B cell (primary cell): ENCODE measurements at regions not wholly inside any gene's neighbourhood (a gene's known extent, or its start where the extent isn't known, plus 50 kb on each side); places are given as distances from the start of the nearest gene placed in this dataset.

Source experiments
- ATAC-seq: fragments of 200-7000 bp; cut with Tn5 transposase; one replicate; pipeline ENCODE4 v1.10.0; 2021; ENCODE audit warnings: low read depth, mild to moderate bottlenecking, moderate number of reproducible peaks, moderate library complexity
- CTCF ChIA-PET: fragments of 350-600 bp; sonication (Branson Sonifier 250); formaldehyde crosslinking; loops from one replicate; lab custom pipeline; 2021; ENCODE audit warnings: antibody characterized with exemption, inconsistent platforms; lab: Charles Lee
- POLR2A ChIA-PET: fragments of 350-600 bp; sonication (Branson Sonifier 250); formaldehyde crosslinking; loops from one replicate; lab custom pipeline; 2021; ENCODE audit warnings: antibody characterized with exemption; lab: Charles Lee
- DNase-seq: peaks from one replicate; pipeline ENCODE4 v3.0.0; 2013
- H2AFZ ChIP-seq: 2 replicates; pipeline ENCODE4 v1.6.1; 2012; ENCODE audit warnings: mild to moderate bottlenecking, low read depth, low read length; ENCODE audit not compliant: insufficient read depth, poor library complexity, severe bottlenecking
- H3K27ac ChIP-seq, 2 donors: 1 replicate in 1 of 2; 2 replicates in 1 of 2; pipeline ENCODE4 v1.5.1; 2012 to 2013; ENCODE audit warnings: low read length in 2 of 2, mild to moderate bottlenecking in 2 of 2, moderate library complexity in 1 of 2
- H3K27me3 ChIP-seq, 4 experiments: fragments of 200-600 bp in 1 of 4; sonication (generic) in 1 of 4; replicated peaks in 1 of 4; 1 replicate in 2 of 4; 2 replicates in 2 of 4; pipeline versions ENCODE4 v1.6.1 to v1.7.0; 2013 to 2016; ENCODE audit warnings: low read length in 3 of 4, mild to moderate bottlenecking in 2 of 4, mixed read lengths in 1 of 4, moderate library complexity in 1 of 4; ENCODE audit not compliant: insufficient read depth in 4 of 4, control insufficient read depth in 3 of 4; ENCODE audit errors: control extremely low read depth in 1 of 4
- H3K36me3 ChIP-seq, 2 experiments: replicated peaks in 1 of 2; 1 replicate in 1 of 2; 2 replicates in 1 of 2; pipeline versions ENCODE4 v1.6.1 to v1.7.1; 2013; ENCODE audit warnings: low read length in 1 of 2; ENCODE audit not compliant: insufficient read depth in 2 of 2, control insufficient read depth in 1 of 2; ENCODE audit errors: control extremely low read depth in 1 of 2, extremely low read depth in 1 of 2
- H3K4me1 ChIP-seq, 2 donors: fragments of 200-600 bp in 1 of 2; sonication (generic) in 1 of 2; 1 replicate in 1 of 2; 2 replicates in 1 of 2; pipeline versions ENCODE4 v1.5.1 to v1.6.1; 2013 to 2017; ENCODE audit warnings: low read length in 2 of 2; ENCODE audit not compliant: control insufficient read depth in 2 of 2, insufficient read depth in 2 of 2
- H3K4me2 ChIP-seq: replicated peaks from 2 replicates; pipeline ENCODE3; 2012; ENCODE audit warnings: mild to moderate bottlenecking, low read depth, low read length; ENCODE audit not compliant: poor library complexity, severe bottlenecking
- H3K4me3 ChIP-seq, 5 experiments: fragments of 200-600 bp in 1 of 5; sonication (generic) in 1 of 5; 1 replicate in 3 of 5; 2 replicates in 2 of 5; pipeline versions ENCODE4 v1.5.1 to v1.7.0; 2011 to 2016; ENCODE audit warnings: low read length in 4 of 5, mild to moderate bottlenecking in 4 of 5, low read depth in 2 of 5, control low read depth in 1 of 5, moderate library complexity in 1 of 5; ENCODE audit not compliant: insufficient read depth in 1 of 5; ENCODE audit errors: control extremely low read depth in 1 of 5, extremely low read depth in 1 of 5
- H3K79me2 ChIP-seq: fragments of 200-600 bp; sonication (generic); one replicate; pipeline ENCODE4 v1.6.0; 2016; ENCODE audit warnings: low read length; ENCODE audit not compliant: control insufficient read depth, insufficient read depth
- H3K9ac ChIP-seq: fragments of 200-600 bp; sonication (generic); 2 replicates; pipeline ENCODE4 v1.6.1; 2017; ENCODE audit warnings: mild to moderate bottlenecking, low read length, moderate library complexity
- H3K9me3 ChIP-seq, 3 donors: one replicate each; pipeline versions ENCODE4 v1.6.1 to v1.7.1; 2013; ENCODE audit warnings: low read length in 2 of 3; ENCODE audit not compliant: control insufficient read depth in 2 of 3, insufficient read depth in 1 of 3; ENCODE audit errors: control extremely low read depth in 1 of 3
- H4K20me1 ChIP-seq: 2 replicates; pipeline ENCODE4 v1.6.0; 2012; ENCODE audit warnings: mild to moderate bottlenecking, low read length; ENCODE audit not compliant: insufficient read depth, control insufficient read depth, poor library complexity, severe bottlenecking
- H3K27ac Mint-ChIP-seq: one replicate; pipeline ENCODE4 v1.8.0; 2021; ENCODE audit warnings: mixed read lengths
- H3K27me3 Mint-ChIP-seq: one replicate; pipeline ENCODE4 v1.8.0; 2021; ENCODE audit warnings: mixed read lengths
- H3K4me1 Mint-ChIP-seq: one replicate; pipeline ENCODE4 v1.8.0; 2021; ENCODE audit warnings: mixed read lengths
- H3K4me3 Mint-ChIP-seq: one replicate; pipeline ENCODE4 v1.8.0; 2021; ENCODE audit warnings: mixed read lengths
- H3K9me3 Mint-ChIP-seq: one replicate; pipeline ENCODE4 v1.8.0; 2022; ENCODE audit warnings: mixed read lengths; ENCODE audit not compliant: insufficient read depth
- CTCF ChIP-seq: fragments of 200-600 bp; IDR thresholded peaks from one replicate; pipeline ENCODE4 v1.8.0; 2022; ENCODE audit warnings: antibody characterized with exemption, mild to moderate bottlenecking
- EZH2 ChIP-seq: IDR thresholded peaks from 2 replicates; pipeline ENCODE4 v1.6.1; 2012; ENCODE audit warnings: borderline replicate concordance, low read depth, mild to moderate bottlenecking, moderate library complexity, low read length; ENCODE audit not compliant: insufficient read depth, poor library complexity, severe bottlenecking
- WGBS: methylation state at CpG from one replicate; pipeline ENCODE4 v1.1.5; 2013; ENCODE audit warnings: missing lambda C conversion rate; ENCODE audit not compliant: insufficient coverage; 5-methylcytosine and 5-hydroxymethylcytosine counted together
- intact Hi-C: fragments of 100-400 bp; cut with micrococcal nuclease; formaldehyde crosslinking; loops from one replicate; pipeline ENCODE4 v1.10.0; 2022

GRCh38 chr1:191368891-191369654, 789.2 kb upstream of the RGS18 start:
- ATAC-seq = no peak
- no peaks in the 10 kb centered on the region for H3K4me1 ChIP-seq
- no peak overlapping the region for H2AFZ ChIP-seq

More at GRCh38 chr1:191368891-191369654, 789.2 kb upstream of the RGS18 start:
- H3K27ac Mint-ChIP-seq = no peak overlapping the region
- no peak overlapping the region for H3K4me3 Mint-ChIP-seq
- WGBS = 96% methylated on average over 2 of the region's 12 CpGs
- no peaks in the 10 kb centered on the region for H3K27me3 Mint-ChIP-seq
- intact Hi-C loops = no loop called here
- no peaks in the 10 kb centered on the region for H4K20me1 ChIP-seq
- no peaks in the 10 kb centered on the region for H3K9me3 ChIP-seq
- DNase-seq = no peak
- peaks cover 15% of the 10 kb centered on the region for H3K9me3 Mint-ChIP-seq
- no peak overlapping the region for H3K4me3 ChIP-seq
- H3K4me1 Mint-ChIP-seq = no peaks in the 10 kb centered on the region
- H3K9ac ChIP-seq = no peak overlapping the region
- H3K27ac ChIP-seq = no peak overlapping the region
- CTCF ChIA-PET = no interaction called here
- H3K36me3 ChIP-seq = no peaks in the 10 kb centered on the region
- no peak overlapping the region for H3K4me2 ChIP-seq
- H3K27me3 ChIP-seq = no peaks in the 10 kb centered on the region
- POLR2A ChIA-PET = no interaction called here
- H3K79me2 ChIP-seq = no peaks in the 10 kb centered on the region
- TF ChIP-seq CTCF (no peak), EZH2 (no peak)
